IPS-NIHi7 (cell line): ENCODE measurements at regions not wholly inside any gene's neighbourhood (a gene's known extent, or its start where the extent isn't known, plus 50 kb on each side); places are given as distances from the start of the nearest gene placed in this dataset.

ENCODE experiments used
- DNase-seq: peaks from one replicate; pipeline ENCODE4 v3.0.0; 2012; ENCODE audit warnings: mixed read lengths; ENCODE audit errors: extremely low spot score

- no peak for DNase-seq
Observed at GRCh38 chr12:113766131-113766878, 199.8 kb downstream of the RBM19 start.

GRCh38 chr12:113764661-113765060, 201.5 kb downstream of the RBM19 start:
- no peak for DNase-seq

- DNase-seq = no peak
Observed at GRCh38 chr12:113762882-113763816, 203.0 kb downstream of the RBM19 start.

- DNase-seq = no peak
Observed at GRCh38 chr12:113762155-113762881, 203.8 kb downstream of the RBM19 start.

- no peak for DNase-seq
Observed at GRCh38 chr12:113759135-113759534, 207.0 kb downstream of the RBM19 start.

- no peak for DNase-seq
Observed at GRCh38 chr12:113758165-113758924, 207.8 kb downstream of the RBM19 start.

GRCh38 chr12:113757221-113758002, 208.7 kb downstream of the RBM19 start:
- DNase-seq = no peak

- no peak for DNase-seq
Observed at GRCh38 chr12:113756609-113757008, 209.5 kb downstream of the RBM19 start.

- DNase-seq = no peak
Observed at GRCh38 chr12:113755098-113755497, 211.0 kb downstream of the RBM19 start.

GRCh38 chr12:113751513-113751912, 214.6 kb downstream of the RBM19 start:
- DNase-seq = no peak

GRCh38 chr12:113749433-113749815, 216.7 kb downstream of the RBM19 start:
- DNase-seq = no peak

- DNase-seq = no peak
Observed at GRCh38 chr12:113748707-113749432, 217.3 kb downstream of the RBM19 start.

- DNase-seq = no peak
Observed at GRCh38 chr12:113747017-113747416, 219.1 kb downstream of the RBM19 start.

GRCh38 chr12:113744802-113745395, 221.2 kb downstream of the RBM19 start:
- DNase-seq = no peak

GRCh38 chr12:113742801-113743200, 223.3 kb downstream of the RBM19 start:
- DNase-seq = no peak

- DNase-seq = no peak
Observed at GRCh38 chr12:113740699-113741098, 225.4 kb downstream of the RBM19 start.

GRCh38 chr12:113735131-113735530, 231.0 kb downstream of the RBM19 start:
- DNase-seq = no peak

- DNase-seq = no peak
Observed at GRCh38 chr12:113734503-113734902, 231.6 kb downstream of the RBM19 start.

- DNase-seq = no peak
Observed at GRCh38 chr12:113732916-113733315, 233.2 kb downstream of the RBM19 start.

- no peak for DNase-seq
Observed at GRCh38 chr12:113727651-113728061, 238.5 kb downstream of the RBM19 start.
